ENCODE measurements at regions not wholly inside any gene's neighbourhood (a gene's known extent, or its start where the extent isn't known, plus 50 kb on each side); places are given as distances from the start of the nearest gene placed in this dataset.

DNA sequence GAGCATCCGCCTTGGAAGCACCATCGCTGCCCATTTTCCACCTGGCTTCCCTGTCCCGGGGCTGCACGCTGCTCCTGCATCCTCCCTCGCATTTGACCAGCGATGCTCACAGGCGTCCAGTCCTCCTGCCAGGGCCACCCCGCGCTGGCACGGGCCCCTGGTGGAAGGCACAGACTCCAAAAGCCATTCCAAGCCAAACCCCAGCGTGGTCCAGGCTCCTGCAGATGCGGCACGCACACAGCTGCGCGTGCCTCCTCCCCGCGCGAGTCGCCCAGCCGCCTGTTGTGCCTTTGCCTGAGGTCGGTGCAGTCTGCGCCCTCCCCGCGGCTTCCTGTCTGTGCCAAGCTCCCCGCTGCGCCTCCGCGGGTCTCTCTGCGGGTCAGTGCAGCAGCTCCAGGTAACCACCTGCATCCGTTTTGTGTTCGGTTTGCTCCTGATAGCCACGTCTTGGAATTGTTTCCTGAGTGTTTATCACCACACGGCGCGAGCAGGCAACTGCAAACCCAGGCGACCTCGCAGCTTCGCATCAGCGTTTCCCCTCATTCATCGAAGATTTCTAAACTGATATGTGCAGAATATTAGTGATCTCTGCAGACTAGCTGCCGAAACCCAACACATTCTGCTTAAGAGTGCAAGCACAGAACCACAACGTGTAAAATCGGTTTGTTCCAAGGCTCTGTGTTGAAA, 65.2 kb upstream of the SALL3 start:
- TF ChIP-seq POLR2AphosphoS5 (IDR thresholded peaks at IDR 0.05) (no peak), POLR2A (IDR thresholded peaks at IDR 0.05) (no peak), EP300 (IDR thresholded peaks at IDR 0.05) (no peak)
- TF ChIP-seq, protein P1, sequence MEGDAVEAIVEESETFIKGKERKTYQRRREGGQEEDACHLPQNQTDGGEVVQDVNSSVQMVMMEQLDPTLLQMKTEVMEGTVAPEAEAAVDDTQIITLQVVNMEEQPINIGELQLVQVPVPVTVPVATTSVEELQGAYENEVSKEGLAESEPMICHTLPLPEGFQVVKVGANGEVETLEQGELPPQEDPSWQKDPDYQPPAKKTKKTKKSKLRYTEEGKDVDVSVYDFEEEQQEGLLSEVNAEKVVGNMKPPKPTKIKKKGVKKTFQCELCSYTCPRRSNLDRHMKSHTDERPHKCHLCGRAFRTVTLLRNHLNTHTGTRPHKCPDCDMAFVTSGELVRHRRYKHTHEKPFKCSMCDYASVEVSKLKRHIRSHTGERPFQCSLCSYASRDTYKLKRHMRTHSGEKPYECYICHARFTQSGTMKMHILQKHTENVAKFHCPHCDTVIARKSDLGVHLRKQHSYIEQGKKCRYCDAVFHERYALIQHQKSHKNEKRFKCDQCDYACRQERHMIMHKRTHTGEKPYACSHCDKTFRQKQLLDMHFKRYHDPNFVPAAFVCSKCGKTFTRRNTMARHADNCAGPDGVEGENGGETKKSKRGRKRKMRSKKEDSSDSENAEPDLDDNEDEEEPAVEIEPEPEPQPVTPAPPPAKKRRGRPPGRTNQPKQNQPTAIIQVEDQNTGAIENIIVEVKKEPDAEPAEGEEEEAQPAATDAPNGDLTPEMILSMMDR (IDR thresholded peaks at IDR 0.05): no peak
